ENCODE measurements at regions not wholly inside any gene's neighbourhood (a gene's known extent, or its start where the extent isn't known, plus 50 kb on each side); places are given as distances from the start of the nearest gene placed in this dataset.

- H3K4me3 ChIP-seq, result no peak overlapping the region
- no peak overlapping the region for H3K27ac ChIP-seq
- TF ChIP-seq CTCF (IDR thresholded peaks at IDR 0.05), result no peak
- no peaks in the 10 kb centered on the region for H3K27me3 ChIP-seq
- DNase-seq, result no peak
- intact Hi-C loops (cut with DNase I), result no loop called here
- no peaks in the 10 kb centered on the region for H3K4me1 ChIP-seq
- H3K9me3 ChIP-seq, result no peaks in the 10 kb centered on the region
- no peaks in the 10 kb centered on the region for H3K36me3 ChIP-seq
- H3K9ac ChIP-seq (ENCODE audit: low read depth in 2 of 2, low read length in 2 of 2), result no peak overlapping the region
These were observed 502.2 kb upstream of the USP15 start for GRCh38 chr12:61757831-61758505.

- Histone ChIP-seq H3K9me3 (no peaks in the 10 kb centered on the region), H3K36me3 (no peaks in the 10 kb centered on the region), H3K4me1 (no peaks in the 10 kb centered on the region), H3K27me3 (no peaks in the 10 kb centered on the region), H3K4me3 (no peak overlapping the region), H3K9ac (ENCODE audit: low read depth in 2 of 2, low read length in 2 of 2) (no peak overlapping the region), H3K27ac (no peak overlapping the region)
- intact Hi-C loops (cut with DNase I), result no loop called here
- DNase-seq, result no peak
- TF ChIP-seq CTCF (IDR thresholded peaks at IDR 0.05), result no peak
These were observed 501.5 kb upstream of the USP15 start for GRCh38 chr12:61758661-61759060.

GRCh38 chr12:61765926-61766325, 494.3 kb upstream of the USP15 start:
- TF ChIP-seq CTCF (IDR thresholded peaks at IDR 0.05), result no peak
- Histone ChIP-seq H3K9me3 (no peaks in the 10 kb centered on the region), H3K36me3 (no peaks in the 10 kb centered on the region), H3K9ac (ENCODE audit: low read depth in 2 of 2, low read length in 2 of 2) (no peak overlapping the region), H3K27me3 (no peaks in the 10 kb centered on the region), H3K4me1 (no peaks in the 10 kb centered on the region), H3K27ac (no peak overlapping the region), H3K4me3 (no peak overlapping the region)
- no peak for DNase-seq
- intact Hi-C loops (cut with DNase I), result no loop called here

GRCh38 chr12:61780435-61780834, 479.8 kb upstream of the USP15 start:
- Histone ChIP-seq H3K4me1 (no peaks in the 10 kb centered on the region), H3K9me3 (no peaks in the 10 kb centered on the region), H3K4me3 (no peak overlapping the region), H3K27ac (no peak overlapping the region), H3K9ac (ENCODE audit: low read depth in 2 of 2, low read length in 2 of 2) (no peak overlapping the region), H3K36me3 (no peaks in the 10 kb centered on the region), H3K27me3 (no peaks in the 10 kb centered on the region)
- DNase-seq, result no peak
- no peak for TF ChIP-seq CTCF (IDR thresholded peaks at IDR 0.05)
- intact Hi-C loops (cut with DNase I), result no loop called here

- Histone ChIP-seq H3K9me3 (no peaks in the 10 kb centered on the region), H3K4me3 (no peak overlapping the region), H3K4me1 (no peaks in the 10 kb centered on the region), H3K9ac (ENCODE audit: low read depth in 2 of 2, low read length in 2 of 2) (no peak overlapping the region), H3K27ac (no peak overlapping the region), H3K27me3 (no peaks in the 10 kb centered on the region), H3K36me3 (no peaks in the 10 kb centered on the region)
- no peak for TF ChIP-seq CTCF (IDR thresholded peaks at IDR 0.05)
- intact Hi-C loops (cut with DNase I), result no loop called here
- no peak for DNase-seq
These were observed 479.1 kb upstream of the USP15 start for GRCh38 chr12:61781021-61781581.

Measured in colonic mucosa (tissue), 4 donors.